ENCODE measurements at regions not wholly inside any gene's neighbourhood (a gene's known extent, or its start where the extent isn't known, plus 50 kb on each side); places are given as distances from the start of the nearest gene placed in this dataset.

GRCh38 chr5:133888625-133888991 lies 79.8 kb downstream of the C5orf15 start:
- Histone ChIP-seq H3K4me3 (ENCODE audit: low read length) (no peak overlapping the region), H3K4me1 (ENCODE audit: low read length) (peaks cover 12% of the 10 kb centered on the region), H3K27ac (ENCODE audit: low read length) (no peak overlapping the region), H3K79me2 (ENCODE audit: low read length) (no peaks in the 10 kb centered on the region), H4K20me1 (ENCODE audit: insufficient read depth, low read length) (no peaks in the 10 kb centered on the region), H2AFZ (ENCODE audit: low read depth, low read length) (no peak overlapping the region), H3K27me3 (ENCODE audit: low read depth, low read length) (no peaks in the 10 kb centered on the region), H3K36me3 (replicated peaks; ENCODE audit: low read depth, low read length) (no peaks in the 10 kb centered on the region), H3K4me2 (ENCODE audit: low read length) (no peak overlapping the region), H3K9ac (ENCODE audit: low read length) (no peak overlapping the region), H3K9me3 (ENCODE audit: insufficient read depth, low read length) (no peaks in the 10 kb centered on the region)
- TF ChIP-seq EZH2phosphoT487 (IDR thresholded peaks at IDR 0.05; ENCODE audit: low read depth) (no peak), CTCF (IDR thresholded peaks at IDR 0.05; ENCODE audit: low read depth, low read length) (no peak)

- Histone ChIP-seq H4K20me1 (ENCODE audit: insufficient read depth, low read length) (no peaks in the 10 kb centered on the region), H2AFZ (ENCODE audit: low read depth, low read length) (no peak overlapping the region), H3K9me3 (ENCODE audit: insufficient read depth, low read length) (no peaks in the 10 kb centered on the region), H3K27me3 (ENCODE audit: low read depth, low read length) (no peaks in the 10 kb centered on the region), H3K36me3 (replicated peaks; ENCODE audit: low read depth, low read length) (no peaks in the 10 kb centered on the region), H3K9ac (ENCODE audit: low read length) (no peak overlapping the region), H3K4me3 (ENCODE audit: low read length) (no peak overlapping the region), H3K4me1 (ENCODE audit: low read length) (peaks cover 12% of the 10 kb centered on the region), H3K79me2 (ENCODE audit: low read length) (no peaks in the 10 kb centered on the region), H3K4me2 (ENCODE audit: low read length) (no peak overlapping the region), H3K27ac (ENCODE audit: low read length) (no peak overlapping the region)
- no peak for TF ChIP-seq EZH2phosphoT487 (IDR thresholded peaks at IDR 0.05; ENCODE audit: low read depth)
- no peak for TF ChIP-seq CTCF (IDR thresholded peaks at IDR 0.05; ENCODE audit: low read depth, low read length)
These were observed 82.9 kb downstream of the C5orf15 start for GRCh38 chr5:133885566-133885965.

- H3K27ac ChIP-seq (ENCODE audit: low read length), result no peak overlapping the region
- peaks cover 12% of the 10 kb centered on the region for H3K4me1 ChIP-seq (ENCODE audit: low read length)
- no peaks in the 10 kb centered on the region for H3K27me3 ChIP-seq (ENCODE audit: low read depth, low read length)
- H3K4me3 ChIP-seq (ENCODE audit: low read length), result no peak overlapping the region
- H3K9me3 ChIP-seq (ENCODE audit: insufficient read depth, low read length), result no peaks in the 10 kb centered on the region
- no peak overlapping the region for H3K4me2 ChIP-seq (ENCODE audit: low read length)
- no peak overlapping the region for H3K9ac ChIP-seq (ENCODE audit: low read length)
- H2AFZ ChIP-seq (ENCODE audit: low read depth, low read length), result no peak overlapping the region
- no peaks in the 10 kb centered on the region for H4K20me1 ChIP-seq (ENCODE audit: insufficient read depth, low read length)
- no peaks in the 10 kb centered on the region for H3K79me2 ChIP-seq (ENCODE audit: low read length)
- no peaks in the 10 kb centered on the region for H3K36me3 ChIP-seq (replicated peaks; ENCODE audit: low read depth, low read length)
- no peak for TF ChIP-seq CTCF (IDR thresholded peaks at IDR 0.05; ENCODE audit: low read depth, low read length)
These were observed 83.7 kb downstream of the C5orf15 start for GRCh38 chr5:133884569-133885311.

- no peak overlapping the region for H3K27ac ChIP-seq (ENCODE audit: low read length)
- H3K4me2 ChIP-seq (ENCODE audit: low read length), result no peak overlapping the region
- no peak overlapping the region for H3K9ac ChIP-seq (ENCODE audit: low read length)
- H3K9me3 ChIP-seq (ENCODE audit: insufficient read depth, low read length), result no peaks in the 10 kb centered on the region
- H4K20me1 ChIP-seq (ENCODE audit: insufficient read depth, low read length), result no peaks in the 10 kb centered on the region
- H3K79me2 ChIP-seq (ENCODE audit: low read length), result no peaks in the 10 kb centered on the region
- H3K36me3 ChIP-seq (replicated peaks; ENCODE audit: low read depth, low read length), result no peaks in the 10 kb centered on the region
- H3K4me1 ChIP-seq (ENCODE audit: low read length), result peaks cover 12% of the 10 kb centered on the region
- no peak for TF ChIP-seq EZH2phosphoT487 (IDR thresholded peaks at IDR 0.05; ENCODE audit: low read depth)
- H2AFZ ChIP-seq (ENCODE audit: low read depth, low read length), result no peak overlapping the region
- no peak overlapping the region for H3K4me3 ChIP-seq (ENCODE audit: low read length)
- H3K27me3 ChIP-seq (ENCODE audit: low read depth, low read length), result no peaks in the 10 kb centered on the region
These were observed 84.5 kb downstream of the C5orf15 start for GRCh38 chr5:133883916-133884315.

Measured in OCI-LY3 (cell line).